GM18873 (cell line): ENCODE measurements at regions not wholly inside any gene's neighbourhood (a gene's known extent, or its start where the extent isn't known, plus 50 kb on each side); places are given as distances from the start of the nearest gene placed in this dataset.

Source experiments
- ATAC-seq: cut with Tn5 transposase; IDR thresholded peaks from one replicate; pipeline ENCODE4 v1.9.1; 2021; ENCODE audit warnings: mild to moderate bottlenecking, moderate library complexity, moderate number of reproducible peaks; ENCODE audit not compliant: unreplicated experiment, low FRiP score

DNA sequence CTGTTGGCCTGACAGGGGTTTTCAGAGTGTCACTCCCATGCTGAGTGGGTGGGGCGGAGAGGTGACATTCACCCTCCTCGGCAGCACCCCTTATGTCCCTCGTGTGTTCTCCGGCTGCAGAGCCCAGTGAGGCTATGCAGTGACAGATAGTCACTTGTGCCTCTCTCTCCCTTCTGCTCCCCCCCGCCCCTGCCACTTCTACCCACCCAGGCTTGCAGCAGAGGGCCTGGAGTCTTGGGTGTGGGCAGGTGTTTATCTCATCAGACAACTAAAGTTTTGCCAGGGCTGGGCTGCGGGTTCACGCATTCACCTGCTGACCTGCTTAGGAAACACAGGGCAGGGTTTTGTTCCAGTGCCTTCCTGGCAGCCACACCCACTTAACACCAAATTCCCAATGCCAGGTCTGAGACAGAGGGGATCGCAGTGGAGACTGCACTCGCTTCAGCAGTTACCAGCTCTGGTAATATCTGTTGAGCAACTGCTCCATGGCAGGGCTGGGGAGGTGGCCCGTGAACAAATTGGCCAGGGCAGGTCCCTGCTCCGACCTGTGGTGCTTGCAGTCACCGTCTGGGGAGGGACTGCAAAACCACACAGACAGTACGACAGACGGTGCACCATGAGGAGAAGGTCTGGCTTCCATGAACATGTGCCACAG is 50.5 kb upstream of the ADA2 start:
- no peak for ATAC-seq

DNA sequence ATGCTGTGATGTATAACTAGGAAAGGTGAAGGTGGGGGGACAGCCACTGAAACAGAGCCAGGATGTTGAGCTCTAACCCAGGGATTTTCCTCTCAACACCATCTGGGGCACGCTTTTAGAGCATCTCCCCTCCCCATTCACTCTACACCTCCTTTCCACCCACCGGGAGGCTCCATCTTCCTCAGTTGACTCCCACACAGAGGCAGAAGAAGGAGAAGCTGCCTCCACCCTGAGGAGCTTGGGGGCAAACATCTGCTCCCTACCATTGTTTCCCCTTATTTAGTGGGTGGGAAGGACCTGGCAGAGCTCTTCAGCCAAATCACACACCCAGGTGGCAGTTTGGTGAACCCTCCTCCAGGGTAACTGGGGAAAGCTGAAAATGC is 50.0 kb upstream of the ADA2 start:
- no peak for ATAC-seq
